LNCaP clone FGC (cell line): ENCODE measurements at regions not wholly inside any gene's neighbourhood (a gene's known extent, or its start where the extent isn't known, plus 50 kb on each side); places are given as distances from the start of the nearest gene placed in this dataset.
"Not testable (repeated sequence)": the region's sequence is repeated elsewhere in the genome, so short reads cannot be mapped to it uniquely, and the experiment has no call there.

Experiments
- DNase-seq: peaks from one replicate; pipeline ENCODE4 v3.0.0-alpha.2; 2011; ENCODE audit warnings: low read depth
- H3K4me3 ChIP-seq: 2 replicates; pipeline ENCODE4 v1.5.1; 2011; ENCODE audit warnings: mild to moderate bottlenecking, low read depth, low read length, control low read depth
- CTCF ChIP-seq: IDR thresholded peaks from 2 replicates; pipeline ENCODE4 v1.5.1; 2012; ENCODE audit warnings: mild to moderate bottlenecking; ENCODE audit not compliant: control insufficient read depth, insufficient read depth; ENCODE audit errors: extremely low read depth

GRCh38 chrY:4570941-4571340 lies 429.2 kb upstream of the PCDH11Y start:
- not testable (repeated sequence) for DNase-seq, H3K4me3 ChIP-seq

- not testable (repeated sequence) for DNase-seq, H3K4me3 ChIP-seq
- TF ChIP-seq CTCF, result peak; percentile 30; the same call in 1 of the 2 replicates
Measured at GRCh38 chrY:4592872-4593490, 407.1 kb upstream of the PCDH11Y start.

- H3K4me3 ChIP-seq, DNase-seq: not testable (repeated sequence)
Measured at GRCh38 chrY:4603454-4603853, 396.6 kb upstream of the PCDH11Y start.
